ENCODE measurements at regions not wholly inside any gene's neighbourhood (a gene's known extent, or its start where the extent isn't known, plus 50 kb on each side); places are given as distances from the start of the nearest gene placed in this dataset.

GRCh38 chr13:99074693-99075092 lies 96.8 kb upstream of the DOCK9 start:
- no peak overlapping the region for H3K27ac ChIP-seq (ENCODE audit: insufficient read length, low read depth, low read length)
- Mint-ChIP-seq H3K4me3 (no peak overlapping the region), H3K27me3 (ENCODE audit: low read depth) (no peaks in the 10 kb centered on the region; the same call in none of the 2 replicates), H3K9me3 (no peaks in the 10 kb centered on the region), H3K36me3 (ENCODE audit: insufficient read depth in 1 of 3, low read depth in 3 of 3) (peaks cover 0 to 4% (median 0%) of the 10 kb centered on the region in 3 experiments; a peak in 1 of 7 replicates), H3K27ac (no peak overlapping the region), H3K4me1 (peaks cover 0 to 3% of the 10 kb centered on the region in 2 experiments; a peak in 2 of 4 replicates)
- no peak overlapping the region for H3K23ac ChIP-seq (ENCODE audit: insufficient read length, low read depth, low read length)
- H3K4me1 ChIP-seq (ENCODE audit: insufficient read depth, low read length), result no peaks in the 10 kb centered on the region
- H2BK5ac ChIP-seq (ENCODE audit: insufficient read length, low read length), result no peak overlapping the region
- no peak overlapping the region for H3K9ac ChIP-seq (ENCODE audit: extremely low read depth, insufficient read length, low read length)
- no peak overlapping the region for H2BK15ac ChIP-seq (ENCODE audit: low read depth, low read length)
- H3K4ac ChIP-seq (ENCODE audit: low read depth, low read length), result no peak overlapping the region
- no peaks in the 10 kb centered on the region for H3K79me2 ChIP-seq (ENCODE audit: insufficient read depth, low read length)
- no peak overlapping the region for H4K8ac ChIP-seq (replicated peaks; ENCODE audit: insufficient read length, low read depth, low read length)
- no peak overlapping the region for H2AFZ ChIP-seq (ENCODE audit: low read length)
- H3K9me3 ChIP-seq (ENCODE audit: control insufficient read depth, low read depth, low read length), result no peaks in the 10 kb centered on the region
- H4K91ac ChIP-seq (ENCODE audit: insufficient read length, low read depth, low read length), result no peak overlapping the region
- no peak for TF ChIP-seq CTCF (conservative IDR thresholded peaks at IDR 0.05)
- H3K4me2 ChIP-seq (ENCODE audit: insufficient read depth, insufficient read length, low read length), result no peak overlapping the region
- H2BK20ac ChIP-seq (ENCODE audit: low read depth, low read length, poor library complexity, severe bottlenecking), result no peak overlapping the region
- H3K23me2 ChIP-seq (ENCODE audit: insufficient read length, low read depth, low read length, poor library complexity, severe bottlenecking), result no peaks in the 10 kb centered on the region
- no peak overlapping the region for H3T11ph ChIP-seq (ENCODE audit: low read length)
- no peak overlapping the region for H3K14ac ChIP-seq (ENCODE audit: insufficient read depth, low read length)
- no peak overlapping the region for H3K56ac ChIP-seq (ENCODE audit: insufficient read length, low read depth, low read length)
- no peaks in the 10 kb centered on the region for H3K27me3 ChIP-seq (ENCODE audit: insufficient read depth, low read length)
- H3K79me1 ChIP-seq (ENCODE audit: insufficient read depth, low read depth, low read length, poor library complexity, severe bottlenecking), result no peaks in the 10 kb centered on the region
- no CpG with 5 or more reads among the region's 2 CpGs for WGBS (ENCODE audit: extremely low coverage, insufficient read length, low lambda C conversion rate)
- H2AK5ac ChIP-seq (ENCODE audit: insufficient read length, low read length), result no peak overlapping the region
- H4K20me1 ChIP-seq (ENCODE audit: control insufficient read depth, insufficient read depth, insufficient read length), result no peaks in the 10 kb centered on the region
- H2BK120ac ChIP-seq (ENCODE audit: low read depth, low read length, poor library complexity, severe bottlenecking), result no peak overlapping the region
- no peak overlapping the region for H3K18ac ChIP-seq (ENCODE audit: insufficient read length, low read depth, low read length)
- H2BK12ac ChIP-seq (ENCODE audit: insufficient read length, low read depth, low read length), result no peak overlapping the region
- H4K5ac ChIP-seq (ENCODE audit: insufficient read length, low read depth, low read length), result no peak overlapping the region
- DNase-seq, result no peak
